Stimulated activated CD4-positive, alpha-beta T cell treated with anti-CD3 and anti-CD28 coated beads, Interleukin-12 subunit alpha, Interleukin-12 subunit beta, amount 100 ng/mL, for 4 hours (primary cell): ENCODE measurements at regions not wholly inside any gene's neighbourhood (a gene's known extent, or its start where the extent isn't known, plus 50 kb on each side); places are given as distances from the start of the nearest gene placed in this dataset.
A peak's percentile ranks its signal among the peaks of the same experiment; 100 is the strongest.
"Not testable (repeated sequence)": the region's sequence is repeated elsewhere in the genome, so short reads cannot be mapped to it uniquely, and the experiment has no call there.

Source experiments
- DNase-seq: peaks from one replicate; pipeline ENCODE4 v3.0.0-alpha.2; 2020

- DNase-seq: no peak
Measured at GRCh38 chr13:27327633-27328032, 57.0 kb downstream of the RASL11A start.

- DNase-seq: no peak
Measured at GRCh38 chr13:27329210-27329609, 58.6 kb downstream of the RASL11A start.

- DNase-seq: no peak
Measured at GRCh38 chr13:27334774-27335435, 64.3 kb downstream of the RASL11A start.

GRCh38 chr13:27336014-27336673 lies 65.5 kb downstream of the RASL11A start:
- DNase-seq: no peak

GRCh38 chr13:27338207-27338606 lies 67.6 kb downstream of the RASL11A start:
- DNase-seq: no peak

- no peak for DNase-seq
Measured at GRCh38 chr13:27338816-27339215, 68.2 kb downstream of the RASL11A start.

- peak; percentile 29 for DNase-seq
Measured at GRCh38 chr13:27339299-27339698, 68.7 kb downstream of the RASL11A start.

- DNase-seq: no peak
Measured at GRCh38 chr13:27341616-27342015, 71.0 kb downstream of the RASL11A start.

- no peak for DNase-seq
Measured at GRCh38 chr13:27347211-27347772, 76.7 kb downstream of the RASL11A start.

GRCh38 chr13:27348461-27348860 lies 76.0 kb upstream of the GTF3A start:
- no peak for DNase-seq

- DNase-seq: no peak
Measured at GRCh38 chr13:27349458-27349857, 75.0 kb upstream of the GTF3A start.

GRCh38 chr13:27350825-27351224 lies 73.6 kb upstream of the GTF3A start:
- not testable (repeated sequence) for DNase-seq

- DNase-seq: no peak
Measured at GRCh38 chr13:27352698-27353097, 71.7 kb upstream of the GTF3A start.

- DNase-seq: peak; percentile 7
Measured at GRCh38 chr13:27353166-27353583, 71.2 kb upstream of the GTF3A start.

- DNase-seq: no peak
Measured at GRCh38 chr13:27353708-27354107, 70.7 kb upstream of the GTF3A start.

- no peak for DNase-seq
Measured at GRCh38 chr13:27354379-27354778, 70.0 kb upstream of the GTF3A start.

- no peak for DNase-seq
Measured at GRCh38 chr13:27355894-27356293, 68.5 kb upstream of the GTF3A start.

- no peak for DNase-seq
Measured at GRCh38 chr13:27358420-27358819, 66.0 kb upstream of the GTF3A start.

GRCh38 chr13:27359199-27359821 lies 65.1 kb upstream of the GTF3A start:
- peak; percentile 63 for DNase-seq

- no peak for DNase-seq
Measured at GRCh38 chr13:27360562-27360961, 63.9 kb upstream of the GTF3A start.

GRCh38 chr13:27362064-27362751 lies 62.2 kb upstream of the GTF3A start:
- peak; percentile 78 for DNase-seq

GRCh38 chr13:27363637-27364036 lies 60.8 kb upstream of the GTF3A start:
- not testable (repeated sequence) for DNase-seq

GRCh38 chr13:27367570-27367969 lies 56.8 kb upstream of the GTF3A start:
- DNase-seq: no peak
